DMS153 treated with DMSO at 0.1 percent for 48 hours (cell line): ENCODE measurements at regions not wholly inside any gene's neighbourhood (a gene's known extent, or its start where the extent isn't known, plus 50 kb on each side); places are given as distances from the start of the nearest gene placed in this dataset.

Source experiments
- DNase-seq: peaks from one replicate; lab custom pipeline; 2025; ENCODE audit not compliant: unreplicated experiment; lab: John Stamatoyannopoulos, UW

GRCh38 chr13:73598020-73598712 lies 536.0 kb downstream of the KLF12 start:
- no peak for DNase-seq

DNA sequence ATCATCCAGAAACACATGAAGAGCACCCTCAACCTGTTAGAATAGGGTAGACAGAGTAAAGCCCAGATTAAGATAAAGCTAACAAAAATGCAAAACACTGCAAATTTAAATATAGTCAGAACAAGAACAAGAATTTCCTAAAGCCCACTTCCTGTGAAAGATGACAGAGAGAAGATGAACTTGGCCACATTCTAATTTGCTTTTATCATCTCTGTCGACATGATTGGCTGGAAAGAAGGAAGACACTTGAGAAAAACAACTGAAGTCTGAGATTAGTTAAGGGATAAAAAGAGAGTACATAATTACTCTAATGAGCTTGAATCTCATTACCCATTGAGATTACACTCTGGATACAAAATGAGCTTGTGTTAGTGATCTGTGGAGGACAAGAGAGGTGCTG lies 537.6 kb downstream of the KLF5 start:
- no peak for DNase-seq

- DNase-seq, result no peak
Measured at GRCh38 chr13:73593199-73593765, 534.5 kb downstream of the KLF5 start.

DNA sequence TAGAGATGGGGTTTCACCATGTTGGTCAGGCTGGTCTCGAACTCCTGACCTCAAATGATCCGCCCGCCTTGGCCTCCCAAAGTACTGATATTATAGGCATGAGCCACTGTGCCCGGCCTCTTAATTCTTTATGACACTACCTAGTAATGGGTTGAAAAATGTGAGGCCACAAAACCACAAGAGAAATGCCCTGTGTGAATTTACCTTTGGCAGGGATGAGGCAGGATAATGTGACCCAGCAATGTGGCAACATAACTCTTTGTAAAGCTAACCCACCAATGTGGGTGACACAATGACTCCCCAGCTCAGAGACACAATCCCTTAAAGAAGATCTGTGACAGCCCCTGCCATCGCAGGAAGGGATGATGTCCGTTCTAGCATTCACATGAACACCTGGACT lies 533.1 kb downstream of the KLF5 start:
- no peak for DNase-seq

DNA sequence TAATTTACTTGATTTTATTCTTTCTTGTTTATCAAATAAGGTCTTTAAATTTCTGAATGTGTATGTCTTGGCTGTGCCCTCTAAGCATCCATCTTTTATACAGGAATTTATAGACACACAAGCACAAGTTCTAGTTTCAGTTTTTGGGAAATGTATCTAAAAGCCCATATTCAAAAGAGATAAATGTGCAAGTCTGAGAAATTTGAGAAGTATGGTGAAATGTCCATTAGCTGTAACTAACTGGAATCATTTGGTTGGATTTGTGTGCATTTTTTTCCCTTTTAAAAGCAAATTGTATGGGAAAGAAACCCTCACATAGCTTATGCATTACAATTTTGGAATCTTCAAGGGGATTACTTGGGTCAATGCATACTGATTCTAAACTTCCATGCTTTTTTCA lies 532.0 kb downstream of the KLF5 start:
- DNase-seq, result no peak

DNA sequence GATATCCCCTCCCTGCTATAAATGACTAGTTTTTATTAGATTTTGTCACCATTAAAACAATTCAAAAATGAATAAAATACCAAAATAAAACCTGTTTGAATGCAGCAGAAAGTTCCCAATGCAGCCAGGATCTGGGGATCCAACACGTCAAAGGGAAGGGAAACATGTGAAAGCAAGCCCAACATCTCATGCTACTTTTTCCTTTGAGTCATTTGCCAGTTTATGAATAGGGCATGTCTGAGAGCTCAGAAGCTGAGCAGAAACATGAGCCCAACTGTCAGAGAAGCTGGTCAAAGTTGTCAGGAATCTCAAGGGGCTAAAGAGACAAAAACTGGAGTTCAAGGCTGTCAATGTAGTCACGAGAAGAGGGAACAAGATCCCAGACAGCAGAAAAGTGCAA lies 526.4 kb downstream of the KLF5 start:
- no peak for DNase-seq

- DNase-seq, result no peak
Measured at GRCh38 chr13:73583331-73583730, 524.5 kb downstream of the KLF5 start.

DNA sequence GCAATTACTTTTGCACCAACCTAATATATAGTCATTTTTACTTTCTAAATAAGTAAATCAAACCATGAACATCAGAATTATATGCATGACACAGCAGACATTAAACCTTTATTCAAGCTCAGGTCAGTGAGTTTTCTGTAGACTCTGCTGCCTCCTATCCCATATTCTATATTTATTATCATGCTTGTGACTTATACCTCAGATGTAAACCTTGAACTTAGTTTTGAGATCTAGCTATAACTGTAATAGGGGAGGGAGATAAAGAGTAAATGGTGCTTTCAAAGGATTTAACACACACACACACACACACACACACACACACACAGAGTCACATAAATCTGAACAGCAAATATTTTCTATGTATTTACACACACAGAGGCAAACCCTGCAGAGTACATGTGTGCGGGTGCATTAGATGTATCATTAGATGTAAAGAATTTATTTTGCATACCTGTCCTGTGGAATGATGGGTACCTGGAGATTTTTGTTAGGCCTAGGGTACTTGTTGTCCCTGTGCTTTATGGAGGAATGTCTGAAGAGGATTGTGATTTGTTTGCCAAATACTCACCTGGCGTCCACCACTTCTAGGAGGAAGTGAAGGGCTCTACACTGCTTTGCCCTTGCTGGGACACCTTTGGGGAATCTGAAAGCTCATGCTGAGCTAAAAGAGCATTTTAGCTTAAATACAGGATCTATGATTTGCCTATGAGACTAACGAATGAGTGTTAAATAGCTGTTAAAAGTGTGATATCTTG lies 521.9 kb downstream of the KLF5 start:
- DNase-seq, result no peak

DNA sequence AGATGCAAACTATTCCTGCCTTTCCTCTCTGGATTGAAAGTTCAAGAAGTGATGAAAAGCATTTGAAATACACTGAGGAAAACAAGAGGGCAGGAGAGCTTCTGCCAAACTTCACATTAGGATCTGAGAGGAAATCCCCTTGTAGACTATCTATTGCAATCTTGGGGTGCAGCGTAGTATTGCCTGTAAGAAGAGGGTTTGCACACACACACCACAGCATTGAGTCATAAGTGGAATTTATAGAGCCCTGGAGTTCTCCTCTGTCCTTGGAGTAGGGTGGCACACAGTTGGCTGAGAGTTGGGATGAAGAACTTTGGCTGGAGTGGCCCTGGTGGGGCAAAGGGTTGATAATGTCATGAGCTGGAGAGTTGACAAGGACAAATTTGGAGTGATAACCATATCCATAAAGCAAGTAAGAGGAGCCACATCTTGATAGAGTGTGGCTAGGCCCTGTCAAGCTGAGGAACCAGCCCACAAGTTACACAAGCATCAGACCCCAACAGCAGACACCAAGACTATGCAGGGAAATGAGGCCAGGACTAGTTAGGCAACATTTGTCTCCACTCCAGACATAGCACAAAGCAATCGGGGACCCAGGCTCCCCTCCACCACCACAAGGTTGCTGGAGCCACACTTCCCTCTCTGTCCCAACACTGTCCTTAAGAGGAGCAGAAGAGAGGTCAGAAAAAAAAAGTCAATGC lies 520.9 kb downstream of the KLF5 start:
- no peak for DNase-seq

GRCh38 chr13:73578251-73578875 lies 519.6 kb downstream of the KLF5 start:
- no peak for DNase-seq

- DNase-seq, result no peak
Measured at GRCh38 chr13:73576291-73576690, 517.5 kb downstream of the KLF5 start.

DNA sequence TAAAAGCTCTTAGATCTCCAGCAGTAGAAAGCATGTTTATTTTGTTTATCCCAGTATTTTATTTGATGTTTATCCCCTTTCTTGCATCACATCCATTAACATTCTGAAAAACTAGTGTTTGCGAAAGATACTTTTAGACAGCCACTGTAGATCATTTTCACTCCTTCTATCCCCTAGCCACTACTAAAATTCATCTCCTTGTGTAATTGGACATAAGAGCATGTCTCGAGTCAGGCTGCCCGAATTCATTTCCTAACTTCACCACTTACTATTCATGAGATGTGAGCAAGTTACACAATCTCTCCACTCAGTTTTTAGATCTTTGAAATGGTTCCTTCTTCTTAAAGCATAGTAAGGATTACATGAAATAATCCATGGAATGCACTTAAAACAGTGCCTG lies 514.0 kb downstream of the KLF5 start:
- no peak for DNase-seq

GRCh38 chr13:73571376-73571775 lies 512.6 kb downstream of the KLF5 start:
- DNase-seq, result no peak

DNA sequence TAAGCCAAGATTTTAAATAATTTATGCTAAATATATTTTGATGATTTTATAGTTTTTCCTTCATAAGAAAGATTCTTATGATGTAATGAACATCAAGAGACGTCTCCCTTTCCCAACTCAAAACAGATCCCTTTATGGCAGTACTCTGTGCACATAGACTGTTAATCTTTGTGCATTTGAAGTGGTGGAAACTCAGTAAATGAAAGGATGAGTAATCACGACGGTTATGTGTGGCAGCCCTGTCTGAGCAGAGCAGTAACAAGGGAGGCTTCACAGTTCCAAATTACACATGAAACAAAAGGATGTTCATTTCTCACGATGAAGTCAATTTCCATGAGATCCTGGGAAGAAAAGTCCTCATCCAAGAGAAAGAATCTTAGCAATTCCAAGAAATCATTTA lies 498.1 kb downstream of the KLF5 start:
- no peak for DNase-seq

DNA sequence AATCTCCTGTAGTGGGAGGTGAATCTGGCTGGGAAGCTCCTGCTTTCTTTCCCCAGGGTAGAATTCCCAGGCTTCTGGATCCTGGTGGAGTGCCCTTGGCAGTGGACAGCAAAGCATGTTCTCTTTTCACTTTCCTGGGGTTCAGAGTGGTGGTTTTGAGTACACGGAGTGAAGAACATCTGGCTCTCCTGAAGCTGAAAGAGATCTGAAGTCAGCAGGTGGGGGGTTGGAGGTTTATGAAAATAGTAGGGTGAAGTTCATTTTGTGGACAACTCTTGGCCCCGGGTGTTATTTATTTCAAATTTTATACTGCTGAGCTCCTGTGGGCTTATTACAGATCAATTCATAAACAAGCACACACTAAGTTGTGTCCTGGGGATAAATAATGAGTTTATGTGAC lies 497.3 kb downstream of the KLF5 start:
- DNase-seq, result no peak

DNA sequence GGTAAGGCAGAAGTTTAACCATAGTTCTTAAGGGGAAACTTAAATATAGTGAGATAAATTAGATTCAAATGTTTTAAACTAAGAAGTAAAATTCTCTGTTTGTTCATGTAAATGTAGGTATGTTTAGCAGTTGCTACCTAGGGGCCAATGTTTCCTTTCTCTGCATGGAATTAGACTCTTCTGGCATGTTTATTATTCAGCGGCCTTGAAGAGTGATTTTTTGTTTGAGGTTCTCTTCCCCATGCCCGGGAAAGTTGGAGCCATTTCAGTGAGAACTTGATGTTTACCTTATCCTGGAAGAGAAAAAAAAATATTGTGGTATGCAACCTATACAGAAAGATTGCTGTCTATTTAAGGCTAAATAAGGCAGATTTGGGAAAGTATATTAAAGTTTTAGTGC lies 492.9 kb downstream of the KLF5 start:
- DNase-seq, result no peak

GRCh38 chr13:73549717-73550116 lies 490.9 kb downstream of the KLF5 start:
- no peak for DNase-seq

DNA sequence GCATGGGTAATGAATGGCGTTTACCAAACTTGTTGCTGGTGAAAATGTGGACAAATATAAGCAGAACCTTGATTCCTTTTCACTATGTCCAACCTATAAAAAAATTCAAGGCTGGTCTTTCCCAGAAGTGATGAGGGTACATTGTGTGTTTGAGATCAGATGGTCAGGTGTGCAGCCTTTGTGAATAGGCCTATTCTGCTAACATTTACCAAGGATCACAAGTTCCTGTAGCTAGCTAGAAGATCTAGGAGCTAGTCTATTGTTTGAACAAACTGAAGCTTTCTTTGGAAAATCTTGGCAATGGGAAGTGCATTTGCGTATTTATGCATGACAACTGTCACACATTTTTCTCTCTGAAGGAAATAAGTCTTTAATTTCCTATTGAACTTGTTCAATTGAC lies 489.6 kb downstream of the KLF5 start:
- DNase-seq, result no peak

DNA sequence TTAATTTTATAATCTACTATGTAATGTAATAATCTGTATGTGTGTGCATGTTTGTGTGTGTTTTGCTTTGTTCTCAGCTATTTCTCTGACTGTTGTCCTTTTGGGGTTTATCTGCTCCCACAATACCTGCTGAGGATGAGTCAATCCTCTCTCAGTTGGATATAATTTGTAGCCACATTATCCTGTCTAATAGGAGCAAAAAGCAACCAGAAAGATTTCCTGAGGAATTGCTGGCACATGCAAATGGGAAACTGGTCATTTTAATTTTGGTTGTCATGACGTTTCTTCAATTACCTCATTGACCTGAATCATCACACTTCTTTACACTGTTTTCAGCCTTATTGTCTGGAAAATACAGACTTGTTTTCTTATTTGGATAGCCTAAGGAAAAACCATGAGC lies 488.4 kb downstream of the KLF5 start:
- no peak for DNase-seq

- no peak for DNase-seq
Measured at GRCh38 chr13:73544175-73544574, 485.4 kb downstream of the KLF5 start.

DNA sequence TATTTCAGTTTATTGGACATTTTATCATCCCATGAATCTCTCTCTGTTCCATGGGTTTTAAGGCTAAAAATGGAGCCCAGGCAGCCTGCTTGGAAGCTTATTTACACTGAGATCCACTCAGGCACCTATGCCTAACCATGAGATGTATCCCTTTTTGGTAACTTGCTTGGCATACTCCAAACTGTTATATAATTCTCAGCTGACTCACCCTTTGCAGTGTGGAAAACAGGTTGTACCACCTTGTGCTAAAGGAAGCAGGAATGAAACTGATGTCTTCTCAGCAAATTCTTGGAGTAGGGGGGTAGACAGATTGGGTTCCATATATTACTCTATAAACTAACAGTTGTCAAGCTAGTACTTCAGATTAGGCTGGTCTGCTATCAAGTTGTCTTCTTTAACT lies 483.6 kb downstream of the KLF5 start:
- no peak for DNase-seq
